Mesodermal cell (in vitro differentiated cells): ENCODE measurements at regions not wholly inside any gene's neighbourhood (a gene's known extent, or its start where the extent isn't known, plus 50 kb on each side); places are given as distances from the start of the nearest gene placed in this dataset.

ENCODE experiments used
- H3K27ac ChIP-seq: 2 replicates; pipeline ENCODE4 v1.7.0; 2013; ENCODE audit warnings: mild to moderate bottlenecking, low read depth, low read length, moderate library complexity; ENCODE audit not compliant: severe bottlenecking
- H3K36me3 ChIP-seq: 2 replicates; pipeline ENCODE4 v1.7.1; 2013; ENCODE audit warnings: mild to moderate bottlenecking, low read length, moderate library complexity; ENCODE audit not compliant: control insufficient read depth, insufficient read depth
- H3K4me1 ChIP-seq: one replicate; pipeline ENCODE4 v1.7.1; 2013; ENCODE audit warnings: mild to moderate bottlenecking, low read length; ENCODE audit not compliant: insufficient read depth, control insufficient read depth, poor library complexity, severe bottlenecking
- H3K4me3 ChIP-seq: 2 replicates; pipeline ENCODE4 v1.7.0; 2013; ENCODE audit warnings: low read length, control low read depth, mild to moderate bottlenecking; ENCODE audit not compliant: insufficient read depth, poor library complexity, severe bottlenecking; ENCODE audit errors: extremely low read depth
- H3K9me3 ChIP-seq: 2 replicates; pipeline ENCODE4 v1.7.1; 2013; ENCODE audit warnings: mild to moderate bottlenecking, low read length, moderate library complexity; ENCODE audit not compliant: control insufficient read depth
- WGBS, 2 experiments: methylation state at CpG; one replicate each; pipeline ENCODE4 v1.1.5; 2013; ENCODE audit warnings: missing lambda C conversion rate in 2 of 2; ENCODE audit not compliant: insufficient coverage in 2 of 2; 5-methylcytosine and 5-hydroxymethylcytosine counted together

GRCh38 chr10:65319493-65319892 is 1606.3 kb upstream of the LRRTM3 start:
- no peaks in the 10 kb centered on the region for H3K36me3 ChIP-seq
- 90 to 94% methylated on average over 3 to 5 of the region's 5 CpGs for WGBS, 2 experiments

GRCh38 chr10:65320236-65321026 is 1605.4 kb upstream of the LRRTM3 start:
- H3K4me3 ChIP-seq, result no peak overlapping the region
- H3K36me3 ChIP-seq, result no peaks in the 10 kb centered on the region
- WGBS, 2 experiments, result 100% methylated on average over 1 of the region's 3 CpGs; no CpG with 5 or more reads in 1 of the 2 experiments
- H3K9me3 ChIP-seq, result no peaks in the 10 kb centered on the region
- no peak overlapping the region for H3K27ac ChIP-seq
- peaks cover 12% of the 10 kb centered on the region for H3K4me1 ChIP-seq

More at GRCh38 chr10:65319493-65319892, 1606.3 kb upstream of the LRRTM3 start:
- Histone ChIP-seq H3K9me3 (no peaks in the 10 kb centered on the region), H3K4me1 (peaks cover 12% of the 10 kb centered on the region), H3K4me3 (no peak overlapping the region), H3K27ac (peak overlapping the region; percentile 36)

GRCh38 chr10:65323802-65324201 is 1602.0 kb upstream of the LRRTM3 start:
- no peak overlapping the region for H3K4me3 ChIP-seq
- H3K36me3 ChIP-seq, result no peaks in the 10 kb centered on the region
- no peak overlapping the region for H3K27ac ChIP-seq
- H3K4me1 ChIP-seq, result peaks cover 12% of the 10 kb centered on the region
- H3K9me3 ChIP-seq, result no peaks in the 10 kb centered on the region
- 92 to 96% methylated on average over 5 of the region's 6 CpGs for WGBS, 2 experiments

- no peaks in the 10 kb centered on the region for H3K4me1 ChIP-seq
- 22 to 67% methylated on average over 1 of the region's 2 CpGs for WGBS, 2 experiments
- no peak overlapping the region for H3K27ac ChIP-seq
- H3K9me3 ChIP-seq, result no peaks in the 10 kb centered on the region
- H3K4me3 ChIP-seq, result no peak overlapping the region
- no peaks in the 10 kb centered on the region for H3K36me3 ChIP-seq
Observed at GRCh38 chr10:65325913-65326312, 1599.9 kb upstream of the LRRTM3 start.

- Histone ChIP-seq H3K36me3 (no peaks in the 10 kb centered on the region), H3K9me3 (no peaks in the 10 kb centered on the region), H3K4me1 (no peaks in the 10 kb centered on the region), H3K27ac (no peak overlapping the region), H3K4me3 (no peak overlapping the region)
Observed at GRCh38 chr10:65328486-65328885, 1597.3 kb upstream of the LRRTM3 start.

- H3K36me3 ChIP-seq, result no peaks in the 10 kb centered on the region
- H3K9me3 ChIP-seq, result no peaks in the 10 kb centered on the region
- no peaks in the 10 kb centered on the region for H3K4me1 ChIP-seq
- no peak overlapping the region for H3K4me3 ChIP-seq
- no peak overlapping the region for H3K27ac ChIP-seq
- WGBS, 2 experiments, result no CpG with 5 or more reads among the region's 2 CpGs
Observed at GRCh38 chr10:65335311-65335710, 1590.5 kb upstream of the LRRTM3 start.

GRCh38 chr10:65340340-65340739 is 1585.5 kb upstream of the LRRTM3 start:
- Histone ChIP-seq H3K4me3 (no peak overlapping the region), H3K36me3 (no peaks in the 10 kb centered on the region), H3K9me3 (no peaks in the 10 kb centered on the region), H3K27ac (no peak overlapping the region), H3K4me1 (peaks cover 9% of the 10 kb centered on the region)
- no CpG with 5 or more reads among the region's 1 CpG for WGBS, 2 experiments

- Histone ChIP-seq H3K4me1 (peaks cover 9% of the 10 kb centered on the region), H3K27ac (peak overlapping the region; percentile 60), H3K36me3 (no peaks in the 10 kb centered on the region), H3K4me3 (no peak overlapping the region), H3K9me3 (no peaks in the 10 kb centered on the region)
- WGBS, 2 experiments, result 69 to 74% methylated on average over 2 of the region's 4 CpGs
Observed at GRCh38 chr10:65341323-65341925, 1584.4 kb upstream of the LRRTM3 start.

- no CpG with 5 or more reads among the region's 1 CpG for WGBS, 2 experiments
Observed at GRCh38 chr10:65342245-65342644, 1583.6 kb upstream of the LRRTM3 start.

GRCh38 chr10:65346466-65346865 is 1579.4 kb upstream of the LRRTM3 start:
- Histone ChIP-seq H3K4me3 (no peak overlapping the region), H3K9me3 (no peaks in the 10 kb centered on the region), H3K4me1 (peaks cover 9% of the 10 kb centered on the region), H3K27ac (no peak overlapping the region), H3K36me3 (no peaks in the 10 kb centered on the region)
- 63 to 74% methylated on average over 1 to 3 of the region's 3 CpGs for WGBS, 2 experiments

More at GRCh38 chr10:65342245-65342644, 1583.6 kb upstream of the LRRTM3 start:
- H3K9me3 ChIP-seq, result no peaks in the 10 kb centered on the region
- peaks cover 9% of the 10 kb centered on the region for H3K4me1 ChIP-seq
- no peaks in the 10 kb centered on the region for H3K36me3 ChIP-seq
- no peak overlapping the region for H3K4me3 ChIP-seq
- no peak overlapping the region for H3K27ac ChIP-seq

- no peaks in the 10 kb centered on the region for H3K9me3 ChIP-seq
- no peak overlapping the region for H3K27ac ChIP-seq
- no peaks in the 10 kb centered on the region for H3K4me1 ChIP-seq
- H3K4me3 ChIP-seq, result no peak overlapping the region
- WGBS, 2 experiments, result 84 to 91% methylated on average over 3 of the region's 8 CpGs
- no peaks in the 10 kb centered on the region for H3K36me3 ChIP-seq
Observed at GRCh38 chr10:65348637-65349036, 1577.2 kb upstream of the LRRTM3 start.
